GM18505 (cell line): ENCODE measurements at regions not wholly inside any gene's neighbourhood (a gene's known extent, or its start where the extent isn't known, plus 50 kb on each side); places are given as distances from the start of the nearest gene placed in this dataset.
"Not testable (repeated sequence)": the region's sequence is repeated elsewhere in the genome, so short reads cannot be mapped to it uniquely, and the experiment has no call there.

ENCODE experiments used
- ATAC-seq: cut with Tn5 transposase; IDR thresholded peaks from one replicate; pipeline ENCODE4 v1.9.1; 2021; ENCODE audit not compliant: unreplicated experiment
- POLR2A ChIP-seq: IDR thresholded peaks from 4 replicates; pipeline ENCODE4 v1.6.1; 2011; ENCODE audit warnings: borderline replicate concordance; ENCODE audit not compliant: insufficient read depth, insufficient read length; ENCODE audit errors: extremely low read depth

DNA sequence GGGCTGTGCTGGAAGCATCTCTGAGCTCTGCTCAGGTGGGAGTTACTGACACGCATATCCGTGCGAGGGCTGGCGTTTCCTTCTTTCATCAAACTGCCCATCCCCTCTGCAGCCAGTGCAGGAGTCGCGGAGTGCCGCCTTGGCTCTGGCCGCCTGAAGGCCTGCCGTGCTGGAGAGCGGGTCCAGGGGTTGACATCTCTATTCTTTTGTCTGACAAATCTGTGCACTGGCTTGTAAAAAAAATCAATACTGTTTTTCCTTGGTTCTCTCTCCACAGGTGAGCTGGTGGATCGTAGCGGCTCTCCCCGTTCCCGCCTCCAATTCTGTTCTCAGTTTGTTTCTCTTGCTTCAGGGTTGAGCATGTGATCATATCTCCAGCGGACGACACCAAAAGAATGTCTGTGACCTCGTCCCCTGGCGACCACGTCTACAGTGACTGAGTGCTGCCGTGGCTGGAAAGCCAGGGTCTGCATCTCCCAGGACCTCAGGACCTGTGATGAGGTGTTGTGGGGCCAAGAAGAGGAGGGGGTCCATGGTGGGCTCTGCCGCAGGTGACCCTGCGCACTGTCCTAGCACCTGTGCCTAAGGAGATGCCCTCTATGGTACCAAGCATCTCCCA is 214.3 kb upstream of the IRX4 start:
- no peak for TF ChIP-seq POLR2A
- ATAC-seq = no peak

DNA sequence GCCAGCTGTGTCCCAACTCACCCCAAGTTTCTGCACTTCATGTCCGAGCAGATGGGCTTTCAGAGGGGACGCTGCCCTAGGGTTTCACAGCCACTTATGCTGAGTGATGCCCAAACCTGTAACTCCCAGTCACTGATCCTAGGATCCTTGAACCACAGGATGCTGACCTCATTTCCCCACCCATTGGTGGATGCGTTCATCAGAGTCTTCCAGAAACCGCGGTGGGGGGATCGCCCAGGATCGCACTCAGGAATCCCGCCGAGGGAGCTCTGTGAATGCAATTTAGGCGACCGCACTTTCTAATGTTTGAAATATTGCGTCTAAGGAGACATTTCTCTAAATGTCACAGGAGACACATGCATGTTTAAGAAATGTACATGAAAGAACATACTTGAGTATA is 212.3 kb upstream of the IRX4 start:
- TF ChIP-seq POLR2A = no peak
- no peak for ATAC-seq

DNA sequence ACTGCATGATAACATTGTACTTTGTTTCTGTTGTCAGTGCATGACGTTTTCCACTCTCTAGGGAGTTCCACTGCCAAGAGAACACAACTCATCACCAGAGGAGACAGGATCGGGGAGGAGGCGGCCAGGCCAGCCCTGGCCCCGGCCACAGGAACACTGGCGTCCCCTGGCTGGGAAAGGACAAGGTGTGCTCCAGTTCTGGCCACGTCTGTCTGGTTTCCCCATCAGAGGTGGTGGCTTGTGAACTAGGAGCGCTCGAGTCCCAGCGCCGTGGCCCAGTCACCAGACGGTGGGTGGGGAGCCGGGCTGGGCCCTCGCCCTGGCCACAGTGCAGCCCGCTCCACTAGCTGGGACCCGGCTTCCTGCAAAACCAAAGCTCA is 211.9 kb upstream of the IRX4 start:
- no peak for ATAC-seq
- TF ChIP-seq POLR2A = no peak

DNA sequence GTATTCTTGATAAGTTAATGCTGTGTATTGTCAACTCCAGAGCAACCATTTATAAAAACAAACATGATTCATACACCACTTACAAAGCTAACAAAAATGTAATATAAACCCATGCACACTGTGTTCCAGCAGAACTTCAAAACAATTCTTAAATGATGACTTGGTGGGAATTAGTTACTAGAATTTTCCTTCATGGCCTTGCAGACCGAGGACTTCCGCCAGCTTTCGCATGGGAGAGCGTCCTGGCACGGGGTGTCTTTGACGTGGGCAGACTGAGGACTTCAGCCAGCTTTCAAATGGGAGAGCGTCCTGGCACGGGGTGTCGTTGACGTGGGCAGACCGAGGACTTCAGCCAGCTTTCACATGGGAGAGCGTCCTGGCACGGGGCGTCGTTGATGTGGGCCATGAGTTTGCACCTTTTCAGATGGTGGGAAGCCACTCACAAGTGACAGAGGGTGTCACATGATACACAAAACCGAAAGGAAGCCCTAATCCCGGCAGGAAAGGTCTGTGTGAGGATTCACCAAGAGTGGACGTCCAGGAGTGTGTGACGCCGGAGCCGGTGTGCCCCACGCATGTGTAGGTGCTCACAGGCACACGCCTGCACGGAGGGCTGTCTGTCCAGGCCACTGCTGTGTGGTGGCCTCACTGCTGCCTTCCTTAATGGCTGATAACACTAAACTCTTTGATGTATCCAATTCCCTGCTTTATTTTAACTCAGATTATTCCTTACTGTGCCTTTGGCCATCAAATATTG is 211.3 kb upstream of the IRX4 start:
- TF ChIP-seq POLR2A = no peak
- ATAC-seq = no peak

DNA sequence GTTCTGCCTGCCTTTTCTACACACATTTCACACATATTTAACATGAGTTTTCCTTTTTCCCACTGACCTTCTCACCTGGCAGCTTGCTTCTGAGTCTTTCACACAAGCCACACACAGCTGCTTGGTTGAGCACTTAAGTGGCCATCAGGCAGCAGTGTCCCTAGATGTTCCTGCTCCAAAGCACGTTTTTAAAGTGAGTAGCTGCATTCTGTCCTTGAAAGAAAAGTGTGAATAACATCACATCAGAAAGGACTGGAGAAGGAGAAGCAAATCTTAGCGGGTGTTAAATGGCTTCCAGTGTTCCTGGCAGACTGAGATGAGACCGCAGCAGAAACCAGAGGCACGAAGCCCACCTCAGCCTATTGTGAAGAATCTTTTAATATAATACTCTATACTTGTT is 209.2 kb upstream of the IRX4 start:
- no peak for ATAC-seq
- no peak for TF ChIP-seq POLR2A

DNA sequence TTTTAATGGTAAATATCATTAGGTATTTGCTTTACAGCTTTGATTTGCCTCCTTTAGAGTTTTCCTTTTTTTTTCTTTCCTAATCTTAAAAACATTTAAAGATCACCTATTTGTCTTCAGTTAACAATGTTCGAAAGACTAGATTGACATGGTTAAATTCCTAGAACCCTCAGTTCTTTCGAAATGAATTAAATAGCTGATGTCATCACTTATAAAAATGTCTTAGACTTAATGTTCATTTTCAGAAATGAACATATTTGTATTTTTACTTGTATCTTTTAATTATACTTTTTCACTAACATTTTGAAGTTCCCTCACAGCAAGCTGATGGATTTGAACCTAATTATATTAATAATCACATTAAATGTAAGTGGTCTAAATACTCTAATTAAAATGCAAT is 205.3 kb upstream of the IRX4 start:
- no peak for TF ChIP-seq POLR2A
- ATAC-seq = no peak

DNA sequence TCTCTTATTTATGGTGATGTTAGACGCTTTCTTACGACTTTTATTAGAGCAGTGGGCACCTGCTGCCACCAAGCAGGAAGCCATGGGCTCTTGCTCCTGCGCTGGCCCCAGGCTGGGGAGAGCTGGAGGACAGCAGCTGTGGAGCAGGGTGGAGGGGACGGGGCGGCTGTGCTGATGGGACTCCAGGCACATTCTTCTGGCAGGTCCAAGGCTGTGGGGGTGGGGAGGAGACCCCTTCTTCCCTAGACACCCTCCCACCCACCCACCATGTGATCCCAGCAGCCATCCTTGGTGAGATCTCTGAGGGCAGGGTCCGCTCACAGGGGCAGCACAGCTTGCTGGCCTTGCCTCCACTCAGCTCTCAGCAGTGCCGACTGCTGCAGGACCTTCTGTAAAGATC is 192.6 kb upstream of the IRX4 start:
- TF ChIP-seq POLR2A = no peak
- ATAC-seq = no peak

DNA sequence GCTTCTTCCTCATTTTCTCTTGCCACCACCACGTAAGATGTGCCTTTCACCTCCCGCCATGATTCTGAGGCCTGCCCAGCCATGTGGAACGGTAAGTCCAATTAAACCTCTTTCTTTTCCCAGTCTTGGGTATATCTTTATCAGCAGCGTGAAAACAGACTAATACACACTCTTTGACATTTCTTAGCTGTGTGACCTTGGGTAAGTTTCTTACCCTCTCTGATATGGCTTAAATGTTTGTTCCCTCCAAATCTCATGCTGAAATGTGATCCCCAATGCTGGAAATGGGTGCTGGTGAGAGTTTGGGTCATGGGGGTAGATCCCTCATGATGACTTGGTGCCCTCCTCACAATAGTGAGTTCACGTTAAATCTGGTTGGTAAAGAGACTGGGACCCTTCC is 188.8 kb upstream of the IRX4 start:
- no peak for TF ChIP-seq POLR2A
- no peak for ATAC-seq

DNA sequence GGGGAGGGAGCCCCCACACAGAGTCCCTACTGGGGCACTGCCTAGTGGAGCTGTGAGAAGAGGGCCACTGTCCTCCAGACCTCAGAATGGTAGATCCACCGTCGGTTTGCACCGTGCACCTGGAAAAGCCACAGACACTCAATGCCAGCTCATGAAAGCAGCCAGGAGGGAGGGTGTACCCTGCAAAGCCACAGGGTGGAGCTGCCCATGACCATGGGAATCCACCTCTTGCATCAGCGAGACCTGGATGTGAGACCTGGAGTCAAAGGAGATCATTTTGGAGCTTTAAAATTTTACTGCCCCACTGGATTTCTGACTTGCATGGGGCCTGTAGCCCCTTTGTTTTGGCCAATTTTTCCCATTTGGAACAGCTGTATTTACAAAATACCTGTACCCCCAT is 188.1 kb upstream of the IRX4 start:
- not testable (repeated sequence) for ATAC-seq

DNA sequence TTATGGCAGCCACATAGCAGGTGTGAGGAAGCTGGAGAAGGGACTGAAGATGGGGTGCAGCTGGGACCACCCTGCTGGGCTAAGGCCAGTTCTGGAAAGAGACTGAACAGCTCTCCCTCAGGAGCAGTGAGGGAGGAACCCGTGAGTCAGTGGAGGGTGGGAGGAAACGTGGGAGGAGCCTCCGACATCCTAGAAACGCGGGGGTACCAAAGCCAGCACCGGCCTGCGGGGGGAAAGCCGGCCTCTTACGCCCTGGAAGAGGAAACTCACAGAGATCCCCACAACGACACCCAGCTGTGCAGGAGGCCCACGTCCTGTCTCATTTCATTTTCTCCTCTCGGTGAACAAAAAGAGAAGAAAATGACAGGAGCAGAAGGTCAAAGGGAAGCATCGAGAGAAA is 185.8 kb upstream of the IRX4 start:
- no peak for ATAC-seq

DNA sequence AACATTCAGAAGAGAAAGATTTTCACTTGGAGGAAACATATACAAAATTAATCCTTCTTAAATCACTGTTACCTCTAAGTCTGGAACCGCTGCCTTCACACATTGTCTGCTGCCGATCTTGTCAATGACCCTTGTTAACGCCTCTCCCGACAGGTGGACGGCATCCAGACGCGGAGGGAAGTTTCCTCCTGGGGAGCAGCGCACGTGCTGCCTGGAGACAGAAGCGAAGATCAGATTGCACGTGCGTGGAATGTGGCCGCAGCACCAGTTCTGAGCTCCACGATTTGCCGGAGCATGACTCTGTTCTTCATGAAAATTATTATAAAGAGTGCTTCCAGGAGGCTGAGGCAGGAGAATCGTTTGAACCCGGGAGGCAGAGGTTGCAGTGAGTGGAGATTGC is 183.6 kb upstream of the IRX4 start:
- ATAC-seq = no peak

More for the DNA sequence above, 185.8 kb upstream of the IRX4 start:
- no peak for TF ChIP-seq POLR2A

DNA sequence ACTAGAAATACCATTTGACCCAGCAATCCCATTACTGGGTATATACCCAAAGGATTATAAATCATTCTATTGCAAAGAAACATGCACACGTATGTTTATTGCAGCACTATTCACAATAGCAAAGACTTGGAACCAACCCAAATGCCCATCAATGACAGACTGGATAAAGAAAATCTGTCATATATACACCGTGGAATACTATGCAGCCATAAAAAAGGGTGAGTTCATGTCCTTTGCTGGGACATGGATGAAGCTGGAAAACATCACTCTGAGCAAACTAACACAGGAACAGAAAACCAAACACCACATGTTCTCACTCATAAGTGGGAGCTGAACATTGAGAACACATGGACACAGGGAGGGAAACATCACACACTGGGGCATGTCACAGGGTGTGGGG is 180.7 kb upstream of the IRX4 start:
- ATAC-seq = not testable (repeated sequence)

More for the DNA sequence above, 183.6 kb upstream of the IRX4 start:
- TF ChIP-seq POLR2A = no peak

DNA sequence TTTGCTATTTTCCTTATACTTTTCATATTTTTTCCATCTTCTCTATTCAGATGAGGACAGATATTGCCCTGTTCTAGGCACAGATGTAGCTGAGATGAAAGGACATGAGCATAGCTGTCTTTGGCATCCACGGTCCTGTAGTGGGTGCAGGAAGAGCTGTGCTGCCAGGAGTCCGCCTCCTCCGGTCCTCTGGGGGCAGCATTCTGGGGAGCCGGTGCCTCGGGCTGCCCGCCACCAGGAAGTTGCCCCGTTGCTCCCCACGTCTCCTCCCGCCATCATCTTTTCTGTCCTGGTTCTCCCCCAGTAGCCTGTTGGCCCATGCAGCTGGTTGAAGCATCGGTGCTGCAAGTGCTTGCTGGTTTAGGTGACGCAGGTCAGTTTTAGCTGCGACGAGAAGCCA is 170.0 kb upstream of the IRX4 start:
- no peak for ATAC-seq
- TF ChIP-seq POLR2A = no peak

DNA sequence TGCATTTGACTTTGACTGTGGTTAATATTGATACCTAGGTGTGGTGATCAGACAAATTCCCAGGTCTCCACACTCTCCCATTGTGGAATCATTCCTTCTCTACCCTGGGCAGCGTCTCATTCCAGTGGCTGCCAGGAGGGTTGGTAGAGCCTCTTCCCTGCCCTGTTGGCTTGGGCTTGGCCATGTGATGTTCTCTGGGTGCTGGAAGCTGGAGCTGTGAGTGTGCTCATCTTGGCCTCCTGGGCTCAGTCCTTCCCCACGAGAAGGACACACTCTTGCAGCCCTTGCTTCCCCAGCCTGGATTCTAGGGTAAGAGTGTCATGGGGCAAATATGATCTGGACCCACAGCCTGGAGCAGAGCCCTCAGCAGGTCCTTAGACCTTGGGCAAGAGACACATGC is 167.2 kb upstream of the IRX4 start:
- no peak for TF ChIP-seq POLR2A
- ATAC-seq = no peak

DNA sequence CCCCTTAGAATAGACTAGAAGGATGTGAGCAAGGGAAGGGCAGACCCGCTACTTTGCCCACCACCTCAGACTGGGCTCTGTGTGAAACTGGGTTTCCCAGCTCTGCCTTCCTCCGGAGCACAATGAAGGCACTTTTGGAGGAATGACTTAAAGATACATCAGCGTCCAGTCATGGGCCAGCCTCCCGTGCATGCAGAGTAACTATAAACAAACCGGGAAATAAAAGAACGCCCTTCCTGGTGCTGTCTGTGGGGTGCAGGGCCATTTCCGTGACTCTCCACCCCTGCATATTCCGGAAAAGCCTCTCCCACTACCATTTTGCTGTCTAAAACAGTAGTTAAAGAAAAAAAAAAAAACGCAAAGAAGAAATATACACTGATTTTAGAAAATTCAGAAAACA is 165.9 kb upstream of the IRX4 start:
- no peak for TF ChIP-seq POLR2A
- ATAC-seq = no peak
